COR-L47 (cell line): ENCODE measurements at regions not wholly inside any gene's neighbourhood (a gene's known extent, or its start where the extent isn't known, plus 50 kb on each side); places are given as distances from the start of the nearest gene placed in this dataset.

Experiments
- DNase-seq: peaks from one replicate; lab custom pipeline; 2025; lab: John Stamatoyannopoulos, UW

DNA sequence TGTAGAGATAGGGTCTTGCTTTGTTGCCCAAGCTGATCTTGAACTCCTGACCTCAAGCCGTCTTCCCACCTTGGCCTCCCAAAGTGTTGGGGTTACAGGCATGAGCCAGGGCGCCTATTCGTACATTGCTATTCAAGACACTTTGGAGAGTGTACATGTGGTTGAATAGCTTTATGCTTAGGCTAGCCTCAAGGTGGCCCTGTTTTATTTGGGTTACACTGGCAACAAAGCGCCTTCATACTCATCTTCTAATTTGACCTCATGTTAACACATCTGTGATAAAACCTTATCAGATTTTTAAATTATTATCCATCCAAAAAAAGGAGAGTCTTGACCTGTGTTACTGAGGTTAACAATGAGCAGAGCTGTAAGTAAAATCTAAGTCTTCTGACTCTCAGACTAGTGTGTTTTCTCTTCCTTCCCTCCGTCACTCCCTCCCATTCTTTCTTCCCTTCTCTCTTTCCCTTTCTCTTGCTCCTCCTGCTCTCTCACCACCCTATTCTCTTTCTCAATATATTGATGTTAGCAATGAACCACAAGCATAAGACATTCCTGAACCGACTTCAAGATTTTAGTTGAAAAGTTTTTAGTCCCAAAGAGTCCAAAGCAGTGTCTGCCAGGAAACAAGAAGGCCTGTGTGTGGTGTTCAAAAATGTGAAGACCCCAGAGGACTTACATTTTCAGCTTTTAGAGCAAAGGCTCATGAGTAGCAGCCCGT lies 603.7 kb upstream of the CFAP20DC start:
- DNase-seq: no peak

DNA sequence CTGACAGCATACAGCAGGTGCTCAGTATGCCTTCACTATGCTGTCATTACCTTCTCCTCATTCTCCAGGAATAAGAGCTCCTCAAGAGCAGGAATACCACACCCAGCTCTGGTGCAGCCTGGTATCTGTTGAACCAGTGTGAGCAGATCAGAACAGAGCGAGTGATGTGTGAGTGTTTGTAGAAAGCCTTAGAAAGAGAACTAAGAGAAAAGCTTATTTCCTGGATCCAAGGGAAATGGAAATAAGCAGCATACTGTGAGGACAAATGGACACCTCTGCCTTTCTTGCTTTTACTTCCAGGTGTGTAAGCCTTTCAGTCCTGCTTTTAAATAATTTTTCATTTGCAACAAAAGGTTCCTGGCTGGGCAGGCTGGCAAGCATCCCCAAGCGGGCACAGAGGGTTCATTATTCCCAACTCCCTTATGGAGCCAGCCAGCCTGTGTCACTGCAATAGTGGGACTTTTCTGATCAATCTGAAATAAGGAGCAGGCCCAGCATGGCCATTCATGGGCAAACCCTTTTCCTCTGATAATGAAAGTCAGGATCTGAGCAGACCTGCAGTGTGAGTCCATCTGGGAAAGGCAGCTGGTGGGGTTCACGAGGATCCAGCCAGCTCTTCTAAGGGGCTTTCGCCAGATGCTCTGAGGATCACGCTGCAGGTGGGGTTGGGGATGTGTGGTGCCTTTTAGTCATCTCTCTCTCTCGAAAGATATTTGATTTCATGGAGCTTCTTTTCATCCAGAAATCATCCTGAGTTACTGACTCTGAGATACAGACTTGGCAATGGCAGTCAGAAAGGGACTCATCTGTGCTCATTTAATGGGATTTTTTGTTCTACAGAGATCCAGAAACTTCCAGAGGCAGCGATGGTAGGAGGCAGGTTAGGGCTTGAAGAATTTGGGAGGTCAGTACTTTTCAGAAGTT lies 594.9 kb upstream of the CFAP20DC start:
- DNase-seq: no peak

DNA sequence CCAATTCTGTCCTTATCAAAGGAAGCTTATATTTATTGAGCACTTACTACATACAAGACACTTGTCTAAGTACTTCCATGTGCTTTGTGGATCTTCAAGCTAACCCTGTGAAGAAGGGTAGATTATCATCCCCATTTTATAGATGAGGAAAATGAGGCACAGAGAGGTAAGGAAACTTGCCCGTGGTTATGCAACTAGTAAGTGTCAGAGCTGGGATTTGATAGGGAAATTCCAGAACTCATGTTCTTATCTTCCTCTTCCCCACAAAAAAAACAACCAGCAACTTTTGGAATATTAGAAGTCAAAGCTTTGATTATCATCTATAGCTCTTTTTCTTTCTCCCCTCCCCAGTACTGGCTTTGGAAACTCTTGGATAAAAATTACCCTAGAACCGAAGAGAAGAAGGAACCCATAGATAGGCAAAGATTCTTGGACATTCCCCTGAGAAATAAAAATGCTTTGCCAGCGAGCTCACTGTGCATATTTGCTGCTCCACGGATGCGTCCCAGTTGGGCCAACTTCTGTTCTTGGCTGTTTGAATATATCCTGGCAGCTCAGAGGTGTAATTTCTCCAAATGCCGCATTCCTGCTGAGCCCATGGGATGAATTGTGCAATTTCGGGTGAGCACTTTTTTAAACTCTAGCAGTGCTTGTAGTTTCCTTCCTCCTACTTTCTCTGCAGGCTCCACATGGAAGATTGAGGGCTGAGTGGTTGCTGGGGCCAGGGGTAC lies 591.5 kb upstream of the CFAP20DC start:
- DNase-seq: no peak

DNA sequence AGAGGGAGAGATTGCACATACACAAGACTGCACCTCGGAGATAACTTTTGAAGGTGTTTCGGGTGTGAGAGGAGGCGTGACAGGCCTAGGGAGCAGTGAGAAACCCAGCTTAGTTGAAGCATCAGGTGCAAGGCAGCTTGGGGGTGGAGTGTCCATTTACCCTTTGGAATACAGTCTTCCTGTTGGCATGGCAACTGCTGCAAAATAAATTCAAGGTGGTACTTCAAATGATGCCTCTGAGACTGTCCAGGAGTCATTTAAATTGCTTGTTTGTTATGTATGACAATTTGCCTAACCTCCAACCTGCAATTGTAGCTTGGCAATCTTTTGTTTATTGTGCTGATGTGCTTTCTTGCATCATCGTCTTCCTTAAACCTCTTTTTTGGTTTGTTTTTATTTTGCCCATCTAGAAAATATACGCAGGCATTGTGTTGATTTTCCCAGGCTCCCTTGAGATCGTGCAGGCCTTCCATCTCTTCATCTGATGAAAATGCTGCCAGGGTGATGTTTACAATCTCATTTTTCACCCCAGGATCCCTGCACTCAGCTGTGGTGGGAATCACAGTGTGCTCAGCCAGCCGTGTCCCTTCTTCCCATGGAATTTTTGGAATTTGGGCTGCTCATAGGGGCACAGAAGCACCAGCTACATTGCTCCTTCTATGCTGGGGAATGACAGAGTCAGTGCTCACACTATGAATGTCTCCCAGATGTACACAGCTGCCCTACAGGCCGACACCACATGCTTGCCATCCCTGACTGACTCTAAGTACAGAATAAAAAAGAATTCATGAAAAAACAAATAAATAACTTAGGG lies 583.1 kb upstream of the CFAP20DC start:
- peak; percentile 35 for DNase-seq

DNA sequence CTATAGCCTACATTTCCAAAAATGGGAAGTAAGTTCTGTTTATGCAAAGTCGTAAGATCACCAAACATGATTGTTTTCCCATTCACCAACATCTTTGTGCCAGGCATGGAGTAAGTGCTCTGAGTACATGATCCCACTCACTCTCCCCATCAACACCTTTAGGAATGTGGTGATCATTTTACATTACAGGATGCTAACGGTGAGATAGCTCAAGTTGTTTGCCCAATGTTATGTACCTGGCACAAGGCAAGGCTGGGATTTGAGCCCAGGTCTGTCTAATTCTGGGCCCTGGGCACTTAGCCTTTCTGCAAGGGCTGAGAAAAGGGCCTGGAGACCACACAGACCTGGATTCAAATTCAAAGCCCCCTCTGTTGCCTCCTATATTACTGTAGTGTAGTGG lies 581.7 kb upstream of the CFAP20DC start:
- no peak for DNase-seq

DNA sequence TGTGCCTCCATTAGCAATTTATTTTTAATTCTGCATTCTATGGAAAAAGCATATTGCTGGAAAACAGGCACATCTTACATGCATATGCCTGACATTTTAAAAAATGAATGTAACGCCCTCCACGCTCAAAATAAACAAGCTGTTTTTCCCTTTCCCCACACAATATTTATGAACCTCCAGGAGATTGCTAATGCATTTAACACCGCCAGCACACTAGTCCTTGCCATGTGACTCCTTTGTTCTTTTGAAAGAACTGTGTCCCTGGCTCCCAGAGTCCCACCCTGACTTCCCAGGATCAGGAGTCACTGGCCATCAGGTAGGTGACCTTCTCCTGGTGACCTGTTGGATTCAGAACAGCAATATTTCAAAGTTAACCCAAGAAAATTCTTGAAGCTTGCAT lies 571.2 kb upstream of the CFAP20DC start:
- no peak for DNase-seq

DNA sequence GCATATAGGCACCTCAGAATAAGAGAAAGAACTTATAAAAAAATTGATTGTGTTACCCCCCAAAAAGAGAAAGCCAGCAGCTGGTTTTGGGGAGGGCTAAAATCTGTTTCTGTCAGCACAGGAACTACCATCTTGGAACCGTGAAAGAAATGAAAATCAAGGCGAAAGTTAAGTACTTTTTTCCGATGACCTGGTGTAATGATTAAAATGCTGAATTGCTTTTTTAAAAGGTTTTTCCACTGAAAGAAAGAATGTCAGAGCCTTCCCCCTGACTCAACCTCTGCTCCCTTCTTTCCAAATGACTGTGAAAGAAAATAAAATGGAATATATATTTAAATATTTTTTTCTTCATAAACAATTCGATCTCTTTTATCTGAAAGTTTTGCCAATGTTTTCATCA lies 570.5 kb upstream of the CFAP20DC start:
- no peak for DNase-seq

DNA sequence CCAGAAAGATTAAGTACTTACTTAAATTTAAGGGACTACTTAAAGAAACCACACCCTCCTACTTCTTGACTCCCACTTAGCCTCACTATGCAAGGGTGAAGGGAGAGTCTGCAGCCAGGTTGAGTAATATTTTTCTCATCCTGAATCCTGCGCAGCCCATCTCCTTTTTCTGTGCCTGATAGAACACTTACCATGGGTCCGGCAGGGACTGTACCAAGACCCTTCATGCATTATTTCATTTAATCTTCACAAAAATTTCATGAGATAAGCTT lies 562.6 kb upstream of the CFAP20DC start:
- no peak for DNase-seq

DNA sequence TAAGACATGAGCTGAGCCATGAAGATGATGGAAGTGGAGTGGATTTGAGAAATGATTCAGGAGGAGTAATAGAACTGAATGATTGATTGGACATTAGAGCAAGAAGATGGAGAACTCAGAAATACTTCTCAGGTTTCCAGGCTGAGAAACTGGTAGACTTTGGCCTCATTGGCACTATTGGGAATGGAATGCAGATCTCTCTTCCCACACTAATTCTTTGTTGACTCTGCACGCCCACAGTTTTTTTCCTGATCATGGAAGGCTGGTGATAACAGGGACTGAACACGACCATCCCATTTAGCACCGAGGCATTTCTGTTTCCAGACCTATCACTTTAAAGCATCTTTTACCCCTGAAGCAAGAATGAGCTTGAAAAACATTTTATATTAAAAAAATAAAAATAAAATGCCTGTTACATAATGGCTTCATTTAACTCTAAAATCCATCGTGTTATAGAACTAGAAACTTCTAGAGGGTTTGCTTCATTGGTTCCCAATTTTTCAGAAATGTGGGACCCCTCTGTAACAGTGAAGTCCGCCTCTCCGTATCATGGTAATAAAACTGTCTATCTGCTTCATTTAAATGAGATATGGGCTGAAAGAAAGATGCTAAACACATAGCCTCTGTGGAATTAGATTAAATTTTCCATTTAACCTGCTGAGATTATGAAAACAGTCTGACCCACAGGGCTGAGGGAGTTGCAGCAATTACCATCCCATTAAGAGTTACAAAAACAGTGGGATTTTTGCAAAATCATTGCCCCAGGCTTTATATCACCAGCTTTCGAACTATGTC lies 562.0 kb upstream of the CFAP20DC start:
- DNase-seq: no peak

DNA sequence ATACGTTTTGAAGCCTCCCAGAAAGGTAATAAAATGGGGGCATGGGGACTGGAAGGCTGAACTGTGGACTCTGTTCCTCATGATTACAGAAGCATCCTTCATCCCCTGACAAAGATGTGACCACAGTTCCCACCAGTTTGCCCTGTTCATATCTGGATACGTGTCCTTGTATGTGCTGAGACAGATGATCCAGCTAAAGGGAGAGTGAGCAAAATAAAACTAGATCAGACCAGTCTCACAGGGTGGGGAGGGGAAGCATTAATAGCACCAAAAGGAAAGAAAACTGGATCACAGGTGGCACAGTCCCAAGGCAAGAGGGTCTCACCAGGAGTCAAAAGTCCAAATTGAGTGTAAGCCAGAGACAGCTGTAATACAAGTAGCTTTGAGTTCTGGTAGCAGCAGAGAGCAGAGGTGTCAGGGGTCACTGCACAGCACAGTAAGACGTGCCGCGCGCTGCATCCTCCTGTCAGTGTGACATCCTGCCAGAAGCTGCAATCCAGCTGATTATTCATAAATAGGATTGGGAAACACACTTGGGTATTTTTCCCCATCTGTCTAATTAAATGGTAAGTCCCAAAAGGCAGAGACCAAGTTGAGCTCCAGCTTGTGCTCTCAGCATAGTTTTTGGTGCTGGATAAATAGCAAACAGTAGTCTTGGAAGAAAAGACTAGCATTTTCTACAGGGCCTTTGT lies 560.0 kb upstream of the CFAP20DC start:
- DNase-seq: peak; percentile 3

DNA sequence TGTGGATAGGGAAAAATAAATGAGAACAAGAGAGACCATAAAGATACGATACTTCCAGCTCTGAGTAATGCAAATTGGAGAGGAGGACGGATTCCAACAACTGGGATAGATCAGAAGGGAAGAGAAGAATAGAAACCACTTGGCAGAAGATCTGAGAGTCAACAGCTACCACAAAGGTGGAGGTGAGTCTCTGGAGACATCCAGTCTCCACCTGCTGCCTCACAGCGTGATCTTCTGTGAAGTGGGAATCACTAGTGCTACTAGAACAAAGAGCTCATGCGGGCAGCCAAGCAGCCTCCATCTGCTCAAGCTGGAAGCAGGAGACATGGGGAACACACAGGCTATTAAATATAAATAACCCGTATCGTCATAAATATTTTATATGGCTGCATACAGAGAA lies 558.5 kb upstream of the CFAP20DC start:
- peak; percentile 88 for DNase-seq

DNA sequence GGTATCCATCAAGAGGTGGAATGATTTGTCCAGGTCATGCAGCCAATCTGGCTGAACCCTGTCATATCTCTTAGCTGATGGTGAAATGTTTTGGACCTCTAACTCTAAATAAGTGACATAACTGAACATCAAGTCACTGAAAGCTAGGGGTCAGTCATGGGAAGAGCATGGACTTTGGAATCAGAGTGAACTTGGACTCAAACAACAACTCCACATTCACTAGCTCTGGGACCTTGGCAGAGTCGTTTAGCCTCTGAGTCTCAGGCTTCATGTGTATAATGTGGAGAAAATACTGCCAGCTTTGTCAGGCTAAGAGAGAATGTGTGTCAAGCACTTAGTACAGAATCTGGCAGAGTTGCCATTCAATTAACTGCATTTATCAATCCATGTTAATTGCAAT lies 557.8 kb upstream of the CFAP20DC start:
- peak; percentile 10 for DNase-seq

DNA sequence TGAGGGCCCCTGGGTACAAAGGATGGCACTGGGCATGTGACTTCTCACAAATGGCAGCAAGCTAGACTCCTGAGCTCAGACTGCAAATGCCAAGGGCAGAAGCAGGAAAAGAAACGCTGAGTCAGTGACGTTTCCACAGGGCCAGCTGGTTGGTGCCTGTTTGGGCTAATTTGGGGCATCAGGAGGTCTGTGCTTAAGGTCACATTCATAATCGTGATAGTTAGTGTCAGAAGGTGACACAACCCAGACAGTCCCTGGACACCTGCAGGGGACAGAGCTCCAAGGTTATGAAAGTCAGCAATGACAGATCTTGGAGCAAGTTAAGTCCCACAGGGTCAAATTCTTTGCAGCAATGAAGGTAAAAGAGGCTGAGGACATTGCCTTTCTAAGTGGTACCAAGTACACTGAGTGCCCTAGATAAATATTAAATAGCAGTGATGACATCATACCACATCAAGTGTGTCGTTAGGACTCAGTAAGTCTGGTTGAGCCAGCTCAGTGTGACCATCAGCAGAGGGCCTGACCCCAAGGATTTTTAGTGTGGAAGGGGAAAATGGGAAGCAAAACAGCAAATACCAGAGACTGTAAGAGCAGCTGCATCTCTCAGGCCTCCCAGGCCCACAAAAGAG lies 556.9 kb upstream of the CFAP20DC start:
- DNase-seq: no peak

DNA sequence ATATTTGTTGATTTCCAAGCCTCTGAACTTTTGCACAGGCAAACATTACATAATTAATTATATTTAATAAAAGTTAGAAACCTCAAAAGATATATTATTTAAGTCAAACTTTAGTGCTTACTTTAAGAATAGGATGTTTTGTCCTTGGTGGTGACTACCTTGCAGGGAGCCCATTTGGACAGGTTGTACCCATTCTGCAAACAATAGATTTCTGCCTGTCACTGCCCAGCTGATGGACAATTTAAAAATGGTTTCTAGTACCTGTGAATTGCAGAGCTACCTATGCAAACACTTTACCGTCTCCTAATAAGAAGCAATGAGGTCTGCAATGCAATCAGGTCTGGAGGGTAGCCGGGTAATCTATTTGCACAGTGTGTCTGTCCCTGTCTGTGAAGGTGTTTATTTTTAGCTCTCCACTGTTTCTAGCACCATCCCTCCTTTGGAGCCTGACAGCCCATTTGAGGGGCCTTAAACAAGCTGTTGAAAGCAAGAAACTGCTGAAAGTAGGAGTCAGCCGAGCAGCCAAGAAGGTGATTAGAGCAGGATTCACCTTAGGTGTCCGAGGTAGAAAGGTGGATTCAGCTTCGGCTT lies 556.2 kb upstream of the CFAP20DC start:
- DNase-seq: no peak

DNA sequence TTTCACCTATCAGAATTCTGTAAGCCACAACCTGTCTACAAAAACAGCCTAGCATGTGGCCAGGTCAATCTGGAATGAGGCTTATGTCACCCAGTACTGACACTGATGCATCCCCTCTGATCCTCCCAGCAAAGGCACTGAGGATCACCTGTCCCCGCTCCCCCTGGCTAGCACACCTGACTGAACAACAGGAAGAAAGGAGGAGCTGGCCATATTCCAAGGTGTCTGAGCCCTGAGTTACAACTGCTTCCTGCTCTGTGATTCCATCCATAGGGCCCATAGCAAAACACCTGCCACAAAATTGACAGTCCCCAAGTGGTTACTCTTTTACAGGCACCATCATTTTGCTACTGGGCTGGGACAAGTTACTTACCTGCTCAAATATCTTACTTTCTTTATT lies 555.5 kb upstream of the CFAP20DC start:
- peak; percentile 79 for DNase-seq

DNA sequence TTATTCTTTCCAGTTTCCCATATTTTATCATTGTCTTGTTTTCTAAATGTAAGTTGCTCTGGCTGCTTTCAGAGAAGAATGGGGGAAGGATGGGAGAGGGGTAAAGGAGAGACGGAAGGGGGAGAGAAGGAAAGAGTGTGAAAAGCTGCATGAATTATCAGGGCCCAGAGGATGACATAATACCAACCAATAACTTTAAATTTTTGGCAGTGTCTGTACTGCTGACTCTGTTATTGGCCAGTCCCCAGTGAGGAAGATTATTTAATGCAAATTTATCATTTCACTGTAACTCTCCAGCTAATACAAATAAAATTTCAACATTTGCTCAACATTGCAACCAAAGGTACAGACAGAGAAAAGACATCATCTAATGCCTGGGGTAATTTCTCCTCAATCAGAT lies 551.7 kb upstream of the CFAP20DC start:
- DNase-seq: no peak

DNA sequence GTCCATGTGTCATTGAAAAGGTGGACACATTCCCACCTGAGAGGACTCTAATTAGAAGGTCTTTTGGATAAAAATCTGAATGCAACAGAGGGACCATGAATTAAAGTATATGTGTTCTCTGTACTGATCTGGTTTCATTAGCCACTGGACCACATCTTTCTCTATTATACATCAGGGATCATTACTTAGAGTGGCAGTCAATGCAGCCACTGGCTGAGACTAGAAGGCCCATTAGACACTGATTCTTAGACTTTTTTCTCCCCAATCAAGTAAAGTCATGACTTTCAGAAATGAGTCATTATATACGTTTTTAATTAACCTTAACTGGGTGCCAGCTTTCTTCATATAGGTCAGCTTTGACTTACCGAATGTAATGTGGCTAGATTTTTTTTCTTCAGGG lies 550.8 kb upstream of the CFAP20DC start:
- DNase-seq: no peak

DNA sequence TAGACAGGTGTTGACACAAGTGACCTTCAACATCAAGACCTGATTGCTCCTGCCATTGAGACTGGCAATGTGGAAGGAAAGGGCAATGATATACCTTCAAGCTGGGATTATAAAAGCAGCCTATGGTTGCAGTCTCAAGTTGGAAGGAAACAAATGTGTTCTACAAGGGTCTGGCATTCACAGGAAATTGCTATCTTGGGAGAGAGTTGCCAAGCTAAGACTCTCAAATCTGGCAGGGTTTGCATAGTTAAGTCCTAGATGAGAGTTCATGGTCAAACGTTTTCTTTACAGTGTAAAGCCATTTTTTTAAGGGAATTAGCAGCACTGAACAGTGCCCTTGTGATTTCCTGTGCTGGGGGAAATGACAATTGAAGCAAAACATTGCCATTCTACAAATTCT lies 546.9 kb upstream of the CFAP20DC start:
- DNase-seq: no peak

DNA sequence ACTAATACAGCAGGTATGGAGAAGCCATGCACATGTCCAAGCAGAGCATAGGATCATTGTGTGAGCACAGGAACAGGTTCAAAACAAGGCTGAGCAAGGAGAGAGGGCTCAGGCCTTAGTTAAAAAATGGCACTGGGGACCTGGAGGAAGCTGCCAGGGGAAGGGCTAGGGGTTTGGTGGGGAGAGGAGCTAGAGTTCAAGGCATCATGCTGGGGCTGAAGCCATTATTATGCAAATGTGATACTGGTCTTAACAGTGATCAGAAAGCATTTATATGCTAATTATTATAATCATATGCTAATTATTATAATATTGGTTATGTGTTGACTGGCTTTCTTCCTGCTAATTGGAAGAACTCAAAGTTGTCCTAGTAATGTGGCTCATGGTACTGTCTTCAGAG lies 546.0 kb upstream of the CFAP20DC start:
- DNase-seq: no peak

DNA sequence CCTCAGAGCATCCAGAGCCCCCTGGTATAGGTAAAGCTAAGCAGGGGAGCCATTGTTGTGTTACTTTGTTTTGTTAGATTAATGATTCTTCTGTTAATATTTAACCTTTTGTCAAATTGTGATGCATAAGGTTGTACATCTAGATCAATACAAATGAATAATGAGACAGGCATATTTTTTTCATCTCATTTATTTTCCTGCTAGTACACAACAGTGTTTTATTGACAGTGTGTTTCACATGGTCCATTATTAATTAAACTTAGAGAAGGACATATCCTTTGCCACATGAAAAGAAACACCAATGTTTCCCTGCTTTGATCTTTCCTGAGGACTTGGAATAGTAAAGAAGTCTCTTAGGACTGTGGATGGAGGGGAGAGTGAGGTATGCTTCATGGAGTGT lies 543.6 kb upstream of the CFAP20DC start:
- no peak for DNase-seq
